Thymus (tissue), 11 donors: ENCODE measurements at regions not wholly inside any gene's neighbourhood (a gene's known extent, or its start where the extent isn't known, plus 50 kb on each side); places are given as distances from the start of the nearest gene placed in this dataset.

Experiments
- DNase-seq, 9 donors: peaks; one replicate each; pipeline ENCODE4 v3.0.0-alpha.2; 2013; ENCODE audit warnings: low spot score in 9 of 9, low read depth in 6 of 9, missing footprints in 1 of 9
- H3K27ac ChIP-seq, 2 donors: one replicate each; pipeline ENCODE4 v1.5.1; 2013; ENCODE audit warnings: control low read depth in 1 of 2, low read depth in 1 of 2, low read length in 1 of 2, mild to moderate bottlenecking in 1 of 2, moderate library complexity in 1 of 2
- H3K27me3 ChIP-seq, 2 donors: one replicate each; pipeline ENCODE4 v1.5.1; 2013; ENCODE audit warnings: low read length in 1 of 2; ENCODE audit not compliant: control insufficient read depth in 2 of 2, insufficient read depth in 1 of 2
- H3K36me3 ChIP-seq, 2 donors: one replicate each; pipeline ENCODE4 v1.5.1; 2013; ENCODE audit warnings: low read length in 1 of 2, mild to moderate bottlenecking in 1 of 2, moderate library complexity in 1 of 2; ENCODE audit not compliant: control insufficient read depth in 2 of 2, insufficient read depth in 2 of 2
- H3K4me1 ChIP-seq, 2 donors: one replicate each; pipeline ENCODE4 v1.5.1; 2013; ENCODE audit warnings: low read length in 2 of 2; ENCODE audit not compliant: control insufficient read depth in 2 of 2, insufficient read depth in 2 of 2
- H3K4me3 ChIP-seq, 2 donors: one replicate each; pipeline ENCODE4 v1.5.1; 2013; ENCODE audit warnings: low read length in 2 of 2, control low read depth in 1 of 2, mild to moderate bottlenecking in 1 of 2
- H3K9me3 ChIP-seq, 2 donors: one replicate each; pipeline ENCODE4 v1.5.1; 2013; ENCODE audit warnings: low read length in 1 of 2, mild to moderate bottlenecking in 1 of 2; ENCODE audit not compliant: control insufficient read depth in 2 of 2, insufficient read depth in 1 of 2
- WGBS: extraction: QIAGEN DNeasy Blood & Tissue Kit; methylation state at CpG from one replicate; pipeline ENCODE4 v1.1.7; 2013; 5-methylcytosine and 5-hydroxymethylcytosine counted together
- donor health status: healthy.

DNA sequence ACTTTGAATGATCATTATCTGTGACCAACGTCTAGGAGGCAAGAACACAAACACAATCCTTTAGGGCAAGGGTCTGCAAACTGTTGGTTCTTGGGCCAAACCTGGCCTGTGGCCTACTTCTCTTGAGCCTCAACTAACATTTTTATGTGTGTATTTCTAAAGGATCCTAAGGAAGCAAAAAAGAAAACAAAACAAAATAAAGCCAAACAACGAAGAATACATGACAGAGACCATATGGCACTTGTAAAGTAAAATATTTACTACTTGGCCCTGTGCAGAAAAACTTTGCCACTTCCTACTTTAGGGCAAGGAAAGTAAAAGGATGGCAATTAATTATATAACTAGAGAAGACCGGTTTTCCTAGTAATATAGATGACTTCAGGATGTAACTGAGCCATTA, 1056.2 kb downstream of the EPHA7 start:
- Histone ChIP-seq H3K9me3 (no peaks in the 10 kb centered on the region), H3K27ac (no peak overlapping the region), H3K36me3 (no peaks in the 10 kb centered on the region), H3K27me3 (no peaks in the 10 kb centered on the region), H3K4me3 (no peak overlapping the region), H3K4me1 (no peaks in the 10 kb centered on the region)
- no peak for DNase-seq
- WGBS: 84% methylated on average over 3 of the region's 3 CpGs

DNA sequence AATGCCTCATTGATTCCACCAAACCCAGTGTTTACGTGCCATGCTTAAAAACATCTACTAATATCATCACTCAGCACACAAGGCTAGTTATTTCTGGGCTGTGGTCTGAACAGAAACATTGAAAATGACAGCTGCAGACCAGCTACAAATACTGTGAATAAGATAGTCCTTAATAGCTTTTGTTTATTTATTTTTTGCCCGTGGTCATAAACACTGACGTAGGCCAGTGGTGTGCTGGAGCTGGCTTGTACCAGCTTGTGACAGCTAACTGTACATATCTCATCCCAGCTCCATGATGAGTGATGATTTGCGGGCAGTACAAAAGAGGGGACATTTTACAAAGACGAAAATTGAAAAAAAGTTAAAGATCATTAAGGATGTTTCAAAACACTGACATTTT, 1057.0 kb downstream of the EPHA7 start:
- DNase-seq: no peak

DNA sequence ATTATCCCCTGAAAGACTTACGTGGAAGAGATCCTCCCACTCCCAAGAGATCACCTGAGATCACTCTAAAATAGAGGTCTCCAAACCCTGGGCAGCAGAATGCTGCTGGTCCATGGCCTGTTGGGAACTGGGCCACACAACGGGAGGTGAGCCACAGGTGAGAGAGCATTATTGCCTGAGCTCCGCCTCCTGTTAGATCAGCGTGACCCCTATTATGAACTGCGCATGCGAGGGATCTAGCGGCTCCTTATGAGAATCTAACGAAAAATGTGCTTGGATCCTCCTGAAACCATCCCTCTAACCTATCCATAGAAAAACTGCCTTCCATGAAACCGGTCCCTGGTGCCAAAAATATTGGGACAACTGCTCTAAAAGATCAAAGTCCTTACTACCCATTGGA, 1057.4 kb downstream of the EPHA7 start:
- Histone ChIP-seq H3K27ac (no peak overlapping the region), H3K4me1 (no peaks in the 10 kb centered on the region), H3K27me3 (no peaks in the 10 kb centered on the region), H3K4me3 (no peak overlapping the region), H3K36me3 (no peaks in the 10 kb centered on the region), H3K9me3 (no peaks in the 10 kb centered on the region)
- no peak for DNase-seq
- WGBS: 95% methylated on average over 9 of the region's 9 CpGs

More for the DNA sequence above, 1057.0 kb downstream of the EPHA7 start:
- H3K4me3 ChIP-seq: no peak overlapping the region
- H3K27ac ChIP-seq: no peak overlapping the region
- no peaks in the 10 kb centered on the region for H3K4me1 ChIP-seq
- H3K36me3 ChIP-seq: no peaks in the 10 kb centered on the region
- WGBS: 93% methylated on average over 5 of the region's 5 CpGs
- H3K9me3 ChIP-seq: no peaks in the 10 kb centered on the region
- H3K27me3 ChIP-seq: no peaks in the 10 kb centered on the region

DNA sequence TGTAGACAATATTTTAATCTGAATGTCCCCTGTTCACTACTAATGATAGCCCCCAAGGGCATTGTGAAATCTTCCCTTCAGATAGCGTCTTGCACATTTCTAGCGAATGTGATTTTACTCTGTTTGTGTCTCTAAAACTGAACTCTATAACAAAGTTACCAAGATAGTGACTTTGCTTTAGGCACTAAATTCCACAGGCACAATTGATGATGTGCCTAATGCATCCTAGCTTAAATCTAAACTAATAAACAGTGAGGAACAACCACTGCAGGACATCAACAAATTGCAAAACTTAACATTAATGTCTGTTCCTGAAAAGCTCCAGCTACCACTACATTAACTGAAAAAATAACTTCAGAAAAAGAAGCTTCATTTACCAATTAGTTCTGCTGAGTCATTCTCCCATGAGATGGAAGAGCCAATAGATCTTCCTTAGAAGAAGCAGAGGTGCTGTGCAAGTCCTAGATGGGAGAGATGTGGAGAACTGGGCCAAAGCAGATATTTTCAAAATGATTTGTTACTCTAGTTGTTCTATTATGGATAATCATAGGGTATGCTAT, 1065.0 kb downstream of the EPHA7 start:
- H3K4me3 ChIP-seq: no peak overlapping the region

DNA sequence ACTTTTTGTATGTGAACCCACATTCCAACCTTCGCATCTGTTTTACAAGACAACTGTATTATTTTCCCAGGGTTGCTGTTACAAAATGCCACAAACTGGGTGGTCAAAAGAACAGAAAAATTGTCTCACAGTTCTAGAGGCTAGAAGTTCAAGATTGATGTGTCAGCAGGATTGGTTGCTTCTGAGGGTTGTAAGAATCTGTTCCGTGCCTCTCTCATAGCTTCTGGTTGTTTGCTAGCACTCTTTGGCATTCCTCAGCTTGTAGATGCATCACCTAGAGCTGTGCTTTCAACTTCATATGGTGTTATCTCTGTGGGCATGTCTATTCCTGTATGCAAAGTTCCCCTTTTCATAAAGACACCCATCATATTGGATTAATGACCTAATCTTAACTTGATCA, 1067.2 kb downstream of the EPHA7 start:
- WGBS: 91% methylated on average over 2 of the region's 2 CpGs
- no peaks in the 10 kb centered on the region for H3K4me1 ChIP-seq
- H3K4me3 ChIP-seq: no peak overlapping the region
- H3K27me3 ChIP-seq: no peaks in the 10 kb centered on the region
- no peaks in the 10 kb centered on the region for H3K9me3 ChIP-seq
- no peak overlapping the region for H3K27ac ChIP-seq
- no peak for DNase-seq
- H3K36me3 ChIP-seq: no peaks in the 10 kb centered on the region

More for the DNA sequence above, 1065.0 kb downstream of the EPHA7 start:
- H3K9me3 ChIP-seq: no peaks in the 10 kb centered on the region
- WGBS: 96% methylated on average over 2 of the region's 2 CpGs
- no peak for DNase-seq
- no peaks in the 10 kb centered on the region for H3K4me1 ChIP-seq
- no peaks in the 10 kb centered on the region for H3K27me3 ChIP-seq
- H3K27ac ChIP-seq: no peak overlapping the region
- no peaks in the 10 kb centered on the region for H3K36me3 ChIP-seq

DNA sequence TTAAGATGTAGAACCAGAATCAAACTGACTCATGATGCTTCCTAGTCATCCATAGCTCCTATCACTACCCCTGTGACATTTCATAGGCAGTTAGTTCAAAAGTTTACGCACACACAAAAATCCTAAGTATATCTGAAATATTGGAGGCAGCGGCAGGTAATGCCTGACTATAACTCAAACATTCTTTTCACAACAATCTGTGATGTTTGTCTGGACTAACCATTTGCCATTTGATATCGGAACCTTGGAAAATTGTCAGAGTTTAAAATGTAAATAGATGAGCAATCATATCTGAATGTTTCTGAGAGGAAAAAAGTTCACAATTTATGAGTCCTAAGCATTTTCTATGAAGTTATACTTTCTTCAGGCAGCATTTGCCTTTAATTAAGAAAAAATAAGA, 1078.2 kb downstream of the EPHA7 start:
- Histone ChIP-seq H3K4me3 (no peak overlapping the region), H3K4me1 (no peaks in the 10 kb centered on the region), H3K27ac (no peak overlapping the region), H3K36me3 (no peaks in the 10 kb centered on the region), H3K9me3 (no peaks in the 10 kb centered on the region), H3K27me3 (no peaks in the 10 kb centered on the region)
- 95% methylated on average over 3 of the region's 3 CpGs for WGBS
- no peak for DNase-seq

DNA sequence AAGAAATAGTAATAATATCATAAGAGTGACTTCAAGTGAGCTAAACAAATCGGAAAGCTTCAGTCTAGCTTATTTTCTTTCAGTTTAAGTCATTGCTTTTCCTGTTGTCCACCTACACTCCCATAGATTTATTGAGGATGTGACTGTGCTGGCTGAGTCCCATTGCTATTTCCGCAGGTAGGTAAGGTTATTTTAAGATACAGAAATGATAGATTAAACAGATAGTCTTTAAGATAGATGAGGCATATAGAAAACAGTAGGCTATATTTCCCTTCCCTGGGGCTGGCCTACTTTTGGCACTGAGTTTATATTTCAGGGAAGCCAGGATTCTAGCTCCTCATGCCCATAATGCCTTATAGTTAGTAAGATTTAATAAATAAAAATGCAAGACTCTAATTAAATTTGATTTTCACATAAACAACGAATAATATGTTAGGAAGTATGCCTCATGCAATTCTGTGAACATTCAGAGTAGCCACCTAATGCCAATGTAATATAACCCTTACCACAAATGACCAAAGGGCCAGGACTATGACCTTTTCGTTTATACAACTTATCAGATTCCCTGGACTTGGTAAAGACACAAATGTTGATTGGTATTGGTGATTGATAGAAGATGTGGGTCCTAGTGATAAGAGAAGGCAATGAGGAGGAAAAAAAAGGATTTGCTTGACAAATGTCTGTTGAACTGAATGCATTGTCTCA, 1079.3 kb downstream of the EPHA7 start:
- Histone ChIP-seq H3K9me3 (no peaks in the 10 kb centered on the region), H3K4me1 (no peaks in the 10 kb centered on the region), H3K27ac (no peak overlapping the region), H3K27me3 (no peaks in the 10 kb centered on the region), H3K36me3 (no peaks in the 10 kb centered on the region), H3K4me3 (no peak overlapping the region)
- DNase-seq: no peak
- WGBS: 77% methylated on average over 4 of the region's 4 CpGs

DNA sequence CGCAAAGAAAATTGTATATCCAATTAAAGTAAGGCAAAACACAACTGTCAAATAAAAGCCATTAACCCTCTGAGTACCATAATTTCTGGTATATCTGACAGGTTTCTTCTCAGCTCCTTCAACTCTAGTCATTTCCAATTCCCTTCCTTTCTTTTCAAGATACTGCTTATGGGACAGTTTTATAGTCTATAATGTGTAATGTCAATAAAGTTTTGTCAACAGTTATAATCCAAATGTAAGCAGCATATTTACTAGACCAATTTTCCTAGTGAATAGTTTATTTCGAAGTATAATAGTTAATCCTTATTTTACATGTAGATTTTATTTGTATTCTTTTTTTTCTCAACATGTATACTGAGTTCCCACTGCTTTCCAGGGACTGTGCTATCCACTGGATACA, 1081.8 kb downstream of the EPHA7 start:
- Histone ChIP-seq H3K9me3 (no peaks in the 10 kb centered on the region), H3K4me1 (no peaks in the 10 kb centered on the region), H3K4me3 (no peak overlapping the region), H3K27me3 (no peaks in the 10 kb centered on the region), H3K36me3 (no peaks in the 10 kb centered on the region), H3K27ac (no peak overlapping the region)
- 92% methylated on average over 2 of the region's 2 CpGs for WGBS
- DNase-seq: no peak

DNA sequence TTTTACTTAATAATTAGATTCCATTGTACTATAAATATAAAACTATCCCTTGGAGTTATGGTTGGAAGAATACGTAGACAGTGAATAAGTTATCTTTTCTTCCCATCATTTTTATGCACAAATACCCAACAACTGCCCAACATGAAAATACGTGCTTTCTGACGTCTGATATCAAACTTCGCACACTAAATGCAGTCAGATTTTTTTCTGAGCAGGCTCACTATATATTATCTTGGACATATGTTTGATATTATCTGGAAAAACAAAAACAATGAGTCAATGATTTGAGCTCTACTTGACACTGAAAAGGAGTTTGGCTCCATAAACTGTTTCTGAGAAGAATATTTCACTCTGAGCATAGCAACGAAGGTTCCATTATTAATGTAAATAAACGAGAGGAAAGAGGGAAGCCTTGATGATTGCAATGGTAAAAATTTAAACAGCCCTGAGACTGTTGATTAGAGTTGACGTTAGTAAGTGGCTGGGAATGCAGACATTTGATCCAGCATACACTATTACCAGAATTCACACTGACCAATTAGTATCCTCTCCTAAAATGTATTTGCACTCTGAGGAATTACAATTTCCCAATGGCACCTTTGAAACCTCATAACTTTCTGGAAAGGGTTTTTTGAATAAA, 1090.0 kb downstream of the EPHA7 start:
- Histone ChIP-seq H3K9me3 (no peaks in the 10 kb centered on the region), H3K27me3 (no peaks in the 10 kb centered on the region), H3K4me1 (no peaks in the 10 kb centered on the region), H3K36me3 (no peaks in the 10 kb centered on the region), H3K4me3 (no peak overlapping the region), H3K27ac (no peak overlapping the region)
- no peak for DNase-seq
- WGBS: 90% methylated on average over 7 of the region's 7 CpGs
